NCI-H146 (cell line): ENCODE measurements at regions not wholly inside any gene's neighbourhood (a gene's known extent, or its start where the extent isn't known, plus 50 kb on each side); places are given as distances from the start of the nearest gene placed in this dataset.

ENCODE experiments used
- DNase-seq: peaks from one replicate; lab custom pipeline; 2025; lab: John Stamatoyannopoulos, UW

DNA sequence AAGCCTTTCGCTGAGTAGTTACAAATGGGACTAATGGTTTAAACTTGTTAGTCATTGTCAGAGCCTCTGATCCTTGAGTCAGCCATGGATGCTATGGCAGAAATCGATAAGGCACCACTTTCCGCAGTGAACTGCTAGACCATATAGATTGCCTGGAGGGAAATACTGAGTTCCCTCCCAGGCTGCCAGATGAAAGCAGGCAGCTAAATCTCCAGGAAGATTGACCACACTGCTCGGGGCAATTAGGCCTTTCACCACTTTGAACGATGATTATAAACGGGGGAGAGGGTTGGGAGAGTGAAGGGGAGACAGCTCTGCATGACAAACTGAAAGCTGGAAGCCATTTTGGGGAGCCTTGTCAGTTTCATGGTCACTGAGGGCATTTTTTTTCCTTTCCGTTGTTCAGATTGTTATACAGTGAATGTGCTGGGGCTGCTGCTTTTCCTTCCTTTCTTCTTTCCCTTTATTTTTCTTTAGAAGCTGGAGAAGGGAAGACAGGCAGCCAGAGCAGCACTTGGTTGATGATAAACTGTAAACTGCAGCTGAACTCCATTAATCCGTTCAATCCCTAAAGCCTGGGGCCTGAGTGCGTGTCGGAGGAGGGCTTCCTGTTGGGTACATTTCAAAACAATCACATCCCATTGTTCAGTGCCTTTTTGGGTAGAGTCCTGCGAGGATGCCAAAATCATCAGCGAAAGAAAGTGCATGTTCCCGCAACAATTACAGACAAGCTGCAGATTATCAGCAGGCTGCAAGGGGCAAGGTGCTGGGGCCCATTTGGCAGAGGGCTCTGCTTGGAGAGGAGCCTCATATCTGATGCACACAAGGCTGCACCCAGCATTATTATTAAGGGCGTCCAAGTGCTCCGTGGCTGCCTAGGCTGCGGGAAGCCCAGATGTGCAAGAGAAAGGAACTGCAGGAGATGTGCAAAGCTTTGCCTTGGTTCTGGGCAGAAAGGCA, 308.4 kb downstream of the PSAT1 start:
- DNase-seq, result peak; percentile 87

DNA sequence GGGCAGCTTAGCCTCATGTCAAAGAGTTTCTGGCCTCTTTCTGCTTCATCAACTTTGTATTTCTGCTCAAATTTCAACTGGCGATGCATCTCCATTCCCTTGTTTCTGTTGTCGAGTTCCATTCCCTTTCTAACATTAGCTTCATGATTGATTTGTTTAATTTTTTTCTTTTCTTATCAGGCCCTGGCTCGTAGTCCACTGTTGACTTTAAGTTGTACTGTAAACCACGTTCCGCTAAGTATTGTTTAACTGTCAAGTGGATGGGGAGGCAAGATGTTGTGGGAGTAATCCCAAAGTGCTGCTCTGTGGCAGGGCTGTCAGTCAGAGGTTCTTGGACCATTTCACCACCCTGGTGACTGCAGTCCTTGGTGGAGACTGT, 309.1 kb downstream of the PSAT1 start:
- peak; percentile 30 for DNase-seq

DNA sequence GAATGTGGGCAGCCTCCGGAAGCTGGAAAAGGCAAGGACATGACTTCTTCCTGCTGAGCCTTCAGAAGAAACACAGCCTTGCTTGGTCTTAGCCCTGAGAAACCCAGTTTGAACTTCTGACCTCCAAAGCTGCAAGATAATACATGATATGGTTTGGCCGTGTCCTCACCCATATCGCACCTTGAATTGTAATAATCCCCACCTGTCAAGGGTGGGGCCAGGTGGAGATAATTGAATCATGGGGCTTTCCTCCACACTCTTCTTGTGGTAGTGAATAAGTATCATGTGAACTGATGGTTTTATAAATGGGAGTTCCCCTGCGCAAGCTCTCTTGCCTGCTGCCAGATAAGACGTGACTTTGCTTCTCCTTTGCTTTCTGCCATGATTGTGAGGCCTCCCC, 310.9 kb downstream of the PSAT1 start:
- peak; percentile 13 for DNase-seq

GRCh38 chr9:78609450-78609849, 312.5 kb downstream of the PSAT1 start:
- peak; percentile 91 for DNase-seq

- no peak for DNase-seq
Measured at GRCh38 chr9:78612091-78612490, 315.2 kb downstream of the PSAT1 start.

DNA sequence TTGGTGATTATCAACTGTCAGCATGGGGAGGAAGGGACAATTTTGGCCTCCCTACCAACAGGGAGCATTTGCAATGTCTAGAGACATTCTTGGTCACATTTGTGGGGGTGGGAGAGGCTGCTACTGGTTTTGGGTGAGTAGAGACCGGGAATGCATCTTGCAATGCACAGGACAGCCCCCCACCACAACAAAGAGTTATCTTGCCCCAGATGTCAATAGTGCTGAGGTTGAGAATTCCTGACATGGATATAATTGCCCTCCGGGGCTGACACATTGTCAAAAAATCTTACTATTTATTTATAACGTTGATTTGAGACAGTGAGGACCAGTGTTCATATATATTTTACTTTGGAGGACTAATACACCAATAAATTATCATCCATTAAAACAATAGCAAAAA, 316.1 kb downstream of the PSAT1 start:
- DNase-seq, result no peak

- DNase-seq, result no peak
Measured at GRCh38 chr9:78614892-78615291, 318.0 kb downstream of the PSAT1 start.

DNA sequence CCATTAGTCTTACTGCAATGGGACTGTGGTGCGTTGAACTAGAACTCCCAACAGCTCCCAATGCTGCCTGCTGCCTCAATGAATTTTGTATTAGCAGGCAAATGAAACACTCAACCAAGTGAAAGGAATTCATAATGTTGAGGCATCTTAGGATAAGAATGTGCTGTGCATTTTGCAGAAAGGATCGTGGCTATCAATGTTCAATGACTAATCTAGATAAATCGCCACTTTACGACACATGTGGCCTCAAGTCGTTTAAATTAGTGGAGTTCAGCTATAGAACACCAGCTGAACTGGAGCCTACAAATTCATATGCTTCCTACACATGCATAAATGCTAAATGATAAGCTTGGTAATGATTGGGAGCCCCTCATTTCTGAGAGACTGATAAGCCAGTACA, 318.4 kb downstream of the PSAT1 start:
- no peak for DNase-seq

DNA sequence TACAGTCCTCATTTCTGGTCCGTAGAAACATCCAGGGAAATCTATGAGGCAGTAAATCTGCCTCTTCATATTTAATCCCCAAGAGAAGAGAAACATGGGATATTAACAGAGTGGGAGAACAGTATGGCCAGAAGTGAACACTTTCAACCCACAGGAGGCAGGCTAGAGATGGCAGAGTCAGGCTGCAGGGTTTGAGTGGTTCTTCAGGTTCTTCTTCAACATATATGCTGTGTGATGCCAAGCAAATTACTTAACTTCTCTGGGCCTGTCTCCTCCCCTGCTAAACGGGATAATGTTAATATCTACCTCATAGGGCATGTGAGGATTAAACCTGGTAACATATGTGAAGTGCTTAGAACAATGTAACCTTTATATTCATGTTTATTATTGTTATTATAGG, 321.8 kb downstream of the PSAT1 start:
- no peak for DNase-seq

DNA sequence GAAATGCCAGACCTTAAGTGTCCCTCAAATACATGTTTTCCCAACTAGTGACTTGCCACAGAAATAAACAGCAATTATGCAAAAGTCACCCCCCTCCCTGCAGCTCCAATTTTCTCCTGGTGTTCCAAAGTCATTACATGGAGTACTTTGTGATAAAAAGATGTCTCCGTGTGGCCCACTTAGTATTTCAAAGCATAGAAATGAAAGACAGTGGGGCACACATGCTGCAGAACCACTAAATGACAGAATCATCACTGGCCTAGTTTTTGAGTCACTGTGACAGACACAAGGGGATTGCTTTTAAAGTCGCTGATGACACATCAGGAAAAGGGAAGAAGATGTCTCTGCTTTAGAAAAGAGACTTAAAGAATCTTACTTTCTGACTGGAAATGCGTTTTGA, 323.4 kb downstream of the PSAT1 start:
- DNase-seq, result no peak

- no peak for DNase-seq
Measured at GRCh38 chr9:78620764-78621163, 323.8 kb downstream of the PSAT1 start.

- no peak for DNase-seq
Measured at GRCh38 chr9:78622126-78622525, 325.2 kb downstream of the PSAT1 start.

- no peak for DNase-seq
Measured at GRCh38 chr9:78626971-78627370, 330.0 kb downstream of the PSAT1 start.

DNA sequence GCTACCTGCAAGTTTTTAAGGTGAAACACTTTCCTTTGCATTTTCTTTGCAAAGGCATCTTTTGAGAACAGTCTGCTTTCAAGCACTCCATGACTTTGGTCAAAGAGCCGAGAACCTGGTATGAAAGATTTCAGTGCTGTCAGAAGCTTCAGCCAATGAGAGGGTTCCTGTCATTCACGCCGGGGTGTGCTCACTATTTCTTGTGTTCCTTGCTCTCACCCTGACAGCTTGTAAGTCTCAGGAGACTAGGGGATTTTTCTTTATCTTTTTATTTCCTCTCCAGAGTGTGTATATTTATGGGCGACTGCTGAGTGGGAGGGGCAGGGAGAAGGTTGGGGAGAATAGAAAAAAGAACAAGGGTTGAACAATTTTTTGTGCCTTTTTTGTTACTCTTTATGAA, 334.0 kb downstream of the PSAT1 start:
- no peak for DNase-seq

DNA sequence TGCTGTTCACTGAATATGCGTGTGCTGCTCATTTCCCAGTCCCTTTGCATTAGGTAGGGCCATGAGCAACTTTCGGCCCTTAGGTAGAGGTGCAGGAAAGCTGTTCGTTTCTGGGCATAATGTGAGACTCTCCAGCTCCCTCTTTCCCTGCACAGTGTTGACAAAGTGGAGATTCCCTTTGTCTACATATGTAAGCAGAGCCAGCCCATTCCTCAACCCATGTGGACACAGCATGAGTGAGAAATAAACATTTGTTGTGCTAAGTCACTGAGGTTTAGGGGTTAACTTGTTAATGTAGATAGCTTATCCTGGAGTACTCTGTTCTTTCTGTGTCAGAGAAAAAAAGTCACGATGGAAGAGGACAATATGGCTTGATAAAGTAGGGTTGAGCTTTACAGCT, 343.8 kb downstream of the PSAT1 start:
- no peak for DNase-seq

GRCh38 chr9:78644359-78644758, 347.4 kb downstream of the PSAT1 start:
- DNase-seq, result no peak

- DNase-seq, result no peak
Measured at GRCh38 chr9:78654324-78654723, 357.4 kb downstream of the PSAT1 start.

DNA sequence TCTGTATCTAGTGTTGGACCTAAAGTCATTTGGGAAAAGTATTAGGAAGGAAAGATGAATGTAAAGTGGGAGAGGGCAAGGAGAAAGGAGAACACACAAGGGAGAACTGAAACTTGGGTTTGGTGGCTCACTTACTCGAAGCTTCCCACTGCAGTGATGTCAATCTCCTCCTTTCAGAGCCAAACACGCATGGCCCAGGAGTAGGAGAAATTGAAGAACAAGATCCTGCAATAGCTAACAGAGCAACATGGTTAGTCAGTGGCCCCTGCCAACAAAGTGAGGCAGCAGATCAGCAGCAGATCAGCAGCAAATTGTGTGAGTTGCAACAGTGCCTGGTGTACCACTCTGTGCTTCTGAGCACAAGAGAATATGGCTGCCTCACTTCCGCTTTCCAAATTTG, 366.4 kb downstream of the PSAT1 start:
- no peak for DNase-seq

DNA sequence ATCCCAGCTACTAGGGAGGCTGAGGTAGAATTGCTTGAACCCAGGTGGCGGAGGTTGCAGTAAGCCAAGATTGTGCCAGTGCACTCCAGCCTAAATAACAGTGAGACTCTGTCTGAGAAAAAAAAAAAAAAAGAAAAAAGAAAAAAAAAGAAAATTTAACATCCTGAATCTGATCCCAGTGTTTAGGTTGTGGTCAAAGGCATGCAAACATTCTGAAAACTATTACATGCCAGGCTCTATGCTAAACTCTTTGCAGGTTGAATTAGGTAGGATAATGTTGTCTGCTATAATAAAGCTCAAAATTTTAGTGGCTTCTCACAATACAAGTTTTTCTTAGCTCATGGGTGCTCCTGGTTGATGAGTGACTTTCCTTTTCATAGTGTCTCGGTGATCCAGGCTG, 367.4 kb downstream of the PSAT1 start:
- DNase-seq, result no peak

DNA sequence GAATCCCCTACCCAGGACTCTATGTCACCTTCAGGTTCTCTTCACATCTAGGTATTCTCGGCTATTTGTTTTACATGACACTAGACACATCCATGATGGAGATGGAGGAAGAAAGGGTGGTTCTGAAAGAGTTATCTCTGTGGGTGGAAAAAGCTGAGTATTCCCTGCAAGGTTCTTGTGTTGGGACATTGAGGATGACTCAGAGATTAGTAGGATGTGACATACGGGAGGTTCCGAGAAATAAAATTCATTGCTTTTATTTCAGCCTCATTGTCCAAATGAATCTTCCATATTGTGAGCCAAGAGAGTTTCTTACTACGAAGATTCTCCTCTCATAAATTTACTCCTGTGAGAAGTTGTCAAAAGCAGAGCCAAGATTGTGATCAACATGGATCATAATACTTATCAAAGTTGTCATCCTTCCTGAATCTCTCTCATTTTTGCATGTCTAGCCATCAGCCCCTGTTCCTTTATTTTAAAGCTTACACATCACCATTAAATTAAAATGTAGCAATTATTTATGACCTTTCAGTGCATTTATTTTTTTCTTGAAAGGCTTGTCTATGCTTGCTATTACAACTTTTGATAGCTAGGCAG, 370.0 kb downstream of the PSAT1 start:
- no peak for DNase-seq

- no peak for DNase-seq
Measured at GRCh38 chr9:78668148-78668832, 371.4 kb downstream of the PSAT1 start.

DNA sequence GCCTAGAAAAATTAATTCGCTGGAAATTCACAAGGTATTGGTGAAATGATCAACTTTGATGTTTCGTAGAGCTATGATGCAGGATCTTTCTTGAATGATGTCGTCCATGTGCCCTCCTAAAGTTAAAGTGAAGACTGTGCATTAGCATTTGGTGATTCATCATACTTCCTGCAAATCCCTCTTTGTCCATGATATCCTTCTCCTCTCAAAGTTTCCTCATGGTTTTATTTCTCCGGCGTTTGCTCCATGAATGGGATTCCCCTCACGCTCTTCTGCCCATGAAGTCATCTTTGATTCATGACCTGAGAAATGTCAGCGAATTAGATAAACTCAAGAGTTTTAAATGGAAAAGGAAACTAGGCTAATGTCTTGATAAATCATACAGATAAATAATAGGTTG, 372.7 kb downstream of the PSAT1 start:
- no peak for DNase-seq

DNA sequence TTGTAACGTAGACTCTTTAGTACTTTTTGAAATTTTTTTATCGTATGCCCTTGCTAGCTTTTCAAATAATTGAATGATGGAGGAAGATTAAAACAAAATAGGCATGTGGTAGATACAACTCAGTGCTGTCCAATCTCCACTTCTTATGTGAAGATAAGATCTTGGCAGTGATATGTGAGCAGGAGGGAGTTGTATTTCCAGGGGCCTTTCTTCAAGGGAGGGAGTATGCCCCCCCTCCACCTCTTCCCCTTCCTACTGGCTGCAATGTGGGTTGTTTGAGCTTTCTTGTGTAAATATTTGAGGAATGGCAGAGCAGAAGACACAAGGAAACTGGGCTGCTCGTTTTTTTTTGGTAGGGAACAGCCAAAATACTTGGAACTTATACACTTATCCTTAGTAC, 374.9 kb downstream of the PSAT1 start:
- peak; percentile 18 for DNase-seq
